ENCODE measurements at regions not wholly inside any gene's neighbourhood (a gene's known extent, or its start where the extent isn't known, plus 50 kb on each side); places are given as distances from the start of the nearest gene placed in this dataset.
A peak's percentile ranks its signal among the peaks of the same experiment; 100 is the strongest.

DNA sequence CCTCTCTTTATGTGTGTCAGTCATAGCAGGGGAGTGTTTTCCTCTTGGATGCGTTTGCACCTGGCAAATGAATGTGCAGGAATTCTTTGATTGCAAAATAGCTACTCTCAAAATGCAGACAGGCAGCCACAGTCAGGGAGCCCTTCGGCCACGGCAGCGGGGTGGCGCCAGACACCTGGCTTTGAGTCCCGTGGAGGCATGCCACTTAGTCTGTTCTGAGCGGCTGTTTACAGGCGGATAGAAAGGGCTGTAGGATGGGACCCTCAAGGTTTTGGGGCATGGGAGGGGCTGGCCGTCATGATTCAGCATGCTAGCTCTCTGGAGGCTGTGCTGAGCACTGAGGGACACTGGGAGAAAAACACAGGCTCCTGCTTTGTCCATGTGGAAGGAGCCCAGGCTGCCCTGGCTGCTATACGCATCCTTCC lies 117.1 kb downstream of the SLC25A47 start:
- Histone ChIP-seq H4K8ac (ENCODE audit: extremely low read depth, insufficient read depth, low read length) (no peak overlapping the region), H2AFZ (ENCODE audit: low read length) (no peak overlapping the region), H2BK20ac (ENCODE audit: low read length) (no peak overlapping the region), H3K4me3 (ENCODE audit: extremely low read depth in 1 of 4, insufficient read depth in 2 of 4, low read depth in 3 of 4, low read length in 4 of 4) (no peak overlapping the region), H3K9me3 (ENCODE audit: insufficient read depth in 2 of 2, low read depth in 1 of 2, low read length in 1 of 2) (no peaks in the 10 kb centered on the region), H3K23me2 (ENCODE audit: low read depth, low read length) (no peaks in the 10 kb centered on the region), H3K9ac (replicated peaks in 1 of 4; ENCODE audit: extremely low read depth in 1 of 4, low read depth in 3 of 4, low read length in 3 of 4) (no peak overlapping the region), H3K27me3 (replicated peaks in 1 of 4; ENCODE audit: control insufficient read depth in 3 of 4, extremely low read depth in 1 of 4, insufficient read depth in 3 of 4, low read length in 3 of 4) (no peaks in the 10 kb centered on the region), H2BK5ac (ENCODE audit: low read depth, low read length) (no peak overlapping the region), H2BK15ac (ENCODE audit: low read length) (no peak overlapping the region), H3K18ac (ENCODE audit: extremely low read depth, low read length) (no peak overlapping the region), H3K36me3 (ENCODE audit: control insufficient read depth in 2 of 4, insufficient read depth in 4 of 4, low read length in 3 of 4) (no peaks in the 10 kb centered on the region), H4K20me1 (replicated peaks in 1 of 2; ENCODE audit: control insufficient read depth in 1 of 2, insufficient read depth in 2 of 2, low read length in 2 of 2) (peaks cover 0 to 2% of the 10 kb centered on the region in 2 experiments), H3K56ac (replicated peaks; ENCODE audit: insufficient read length, low read depth, low read length) (no peak overlapping the region), H2BK120ac (replicated peaks; ENCODE audit: low read depth, low read length) (no peak overlapping the region), H3K4me2 (ENCODE audit: insufficient read depth in 1 of 2, low read depth in 2 of 2, low read length in 2 of 2) (no peak overlapping the region), H3K27ac (ENCODE audit: low read depth, low read length) (no peak overlapping the region), H2BK12ac (ENCODE audit: low read depth, low read length) (no peak overlapping the region), H4K5ac (ENCODE audit: insufficient read length, low read depth, low read length) (no peak overlapping the region), H3K4ac (replicated peaks; ENCODE audit: insufficient read length, low read depth, low read length) (no peak overlapping the region), H3K23ac (ENCODE audit: insufficient read length) (no peak overlapping the region), H4K91ac (replicated peaks; ENCODE audit: insufficient read length, low read length) (no peak overlapping the region), H3K79me1 (ENCODE audit: low read depth, low read length) (no peaks in the 10 kb centered on the region; the same call in 1 of the 2 replicates), H2AK5ac (ENCODE audit: low read depth, low read length) (no peak overlapping the region), H3K14ac (ENCODE audit: insufficient read length) (no peak overlapping the region), H3K79me2 (ENCODE audit: control insufficient read depth in 1 of 2, insufficient read depth in 2 of 2, low read length in 2 of 2) (no peaks in the 10 kb centered on the region), H3K4me1 (replicated peaks in 1 of 4; ENCODE audit: control insufficient read depth in 3 of 4, insufficient read depth in 4 of 4, low read length in 3 of 4) (peaks cover 0 to 6% (median 4%) of the 10 kb centered on the region in 4 experiments; a peak in 4 of 7 replicates)
- FAIRE-seq (peak; percentile 68), DNase-seq (ENCODE audit: low read depth in 1 of 2, low spot score in 2 of 2) (peak; percentile 31 to 75)
- ChIA-PET CTCF (ENCODE audit: partially characterized antibody) (interaction anchor here (0.6 to 8.2 kb wide), 30 partner anchors 9 to 218 kb away, joined by 3 to 73 read pairs (median 4); no protein-coding TSS in a partner anchor), POLR2A (ENCODE audit: partially characterized antibody) (interaction anchor here (0.6 to 1.4 kb wide), 2 partner anchors 52 to 62 kb away, joined by 3 to 4 read pairs; no protein-coding TSS in a partner anchor)
- 40% methylated on average over 10 of the region's 10 CpGs; no CpG with 5 or more reads in 1 of the 2 experiments for WGBS, 2 experiments (ENCODE audit: extremely low coverage in 1 of 2, insufficient coverage in 1 of 2, insufficient read length in 1 of 2, insufficient replicate concordance in 2 of 2, low coverage in 1 of 2, low lambda C conversion rate in 2 of 2, missing lambda C conversion rate in 1 of 2)
- TF ChIP-seq TAF7 (optimal IDR thresholded peaks at IDR 0.05; ENCODE audit: borderline replicate concordance, low read depth, low read length), result no peak
- TF ChIP-seq BACH1 (IDR thresholded peaks at IDR 0.05; ENCODE audit: low read length), result peak; percentile 36; the same call in 1 of the 2 replicates

All from H1 (cell line).